GM12865 (cell line): ENCODE measurements at regions not wholly inside any gene's neighbourhood (a gene's known extent, or its start where the extent isn't known, plus 50 kb on each side); places are given as distances from the start of the nearest gene placed in this dataset.

Experiments used
- DNase-seq: peaks from one replicate; pipeline ENCODE4 v3.0.0; 2010; ENCODE audit warnings: low read depth
- H3K4me3 ChIP-seq: 2 replicates; pipeline ENCODE4 v1.5.1; 2011; ENCODE audit warnings: mild to moderate bottlenecking, low read depth, low read length, control low read depth
- CTCF ChIP-seq: IDR thresholded peaks from 2 replicates; pipeline ENCODE4 v1.5.1; 2011; ENCODE audit warnings: low read length, control low read depth, low read depth, inconsistent platforms; ENCODE audit not compliant: insufficient read depth; ENCODE audit errors: missing control alignments

- DNase-seq, result no peak
- TF ChIP-seq CTCF, result no peak
- no peak overlapping the region for H3K4me3 ChIP-seq
Observed at GRCh38 chr10:56844978-56845529, 484.0 kb upstream of the ZWINT start.

- H3K4me3 ChIP-seq, result no peak overlapping the region
- no peak for DNase-seq
- TF ChIP-seq CTCF, result no peak
Observed at GRCh38 chr10:56836659-56837058, 475.6 kb upstream of the ZWINT start.

- no peak overlapping the region for H3K4me3 ChIP-seq
- TF ChIP-seq CTCF, result no peak
- DNase-seq, result no peak
Observed at GRCh38 chr10:56831681-56832080, 470.6 kb upstream of the ZWINT start.

- TF ChIP-seq CTCF, result peak; percentile 59
- no peak overlapping the region for H3K4me3 ChIP-seq
- peak; percentile 41 for DNase-seq
Observed at GRCh38 chr10:56823849-56824248, 462.8 kb upstream of the ZWINT start.

- TF ChIP-seq CTCF, result no peak
Observed at GRCh38 chr10:56805022-56805421, 444.0 kb upstream of the ZWINT start.

GRCh38 chr10:56785292-56785691 lies 424.2 kb upstream of the ZWINT start:
- TF ChIP-seq CTCF, result no peak
- H3K4me3 ChIP-seq, result no peak overlapping the region
- no peak for DNase-seq

More at GRCh38 chr10:56805022-56805421, 444.0 kb upstream of the ZWINT start:
- DNase-seq, result no peak
- H3K4me3 ChIP-seq, result no peak overlapping the region

GRCh38 chr10:56782503-56782902 lies 421.4 kb upstream of the ZWINT start:
- H3K4me3 ChIP-seq, result no peak overlapping the region
- no peak for DNase-seq
- TF ChIP-seq CTCF, result no peak
